ENCODE measurements at regions not wholly inside any gene's neighbourhood (a gene's known extent, or its start where the extent isn't known, plus 50 kb on each side); places are given as distances from the start of the nearest gene placed in this dataset.

- no peak for DNase-seq
These were observed 158.2 kb upstream of the MYCN start for GRCh38 chr2:15782009-15782751.

GRCh38 chr2:15782769-15783294, 157.5 kb upstream of the MYCN start:
- no peak for DNase-seq

GRCh38 chr2:15783489-15783888, 156.9 kb upstream of the MYCN start:
- DNase-seq: no peak

- no peak for DNase-seq
These were observed 156.1 kb upstream of the MYCN start for GRCh38 chr2:15784106-15784885.

- no peak for DNase-seq
These were observed 155.2 kb upstream of the MYCN start for GRCh38 chr2:15784886-15785801.

- no peak for DNase-seq
These were observed 154.2 kb upstream of the MYCN start for GRCh38 chr2:15786003-15786654.

GRCh38 chr2:15786901-15787300, 153.4 kb upstream of the MYCN start:
- no peak for DNase-seq

- no peak for DNase-seq
These were observed 152.6 kb upstream of the MYCN start for GRCh38 chr2:15787535-15788454.

GRCh38 chr2:15788455-15788829, 151.9 kb upstream of the MYCN start:
- DNase-seq: no peak

- no peak for DNase-seq
These were observed 151.5 kb upstream of the MYCN start for GRCh38 chr2:15788830-15789229.

- no peak for DNase-seq
These were observed 150.8 kb upstream of the MYCN start for GRCh38 chr2:15789381-15790062.

GRCh38 chr2:15790326-15790725, 150.0 kb upstream of the MYCN start:
- DNase-seq: no peak

GRCh38 chr2:15790838-15791237, 149.5 kb upstream of the MYCN start:
- DNase-seq: no peak

- no peak for DNase-seq
These were observed 149.1 kb upstream of the MYCN start for GRCh38 chr2:15791294-15791693.

GRCh38 chr2:15792331-15792730, 148.0 kb upstream of the MYCN start:
- DNase-seq: no peak

- DNase-seq: no peak
These were observed 147.1 kb upstream of the MYCN start for GRCh38 chr2:15793078-15793913.

GRCh38 chr2:15793978-15794377, 146.4 kb upstream of the MYCN start:
- DNase-seq: no peak

- DNase-seq: no peak
These were observed 145.7 kb upstream of the MYCN start for GRCh38 chr2:15794608-15795134.

GRCh38 chr2:15795426-15795825, 144.9 kb upstream of the MYCN start:
- no peak for DNase-seq
